ENCODE measurements at regions not wholly inside any gene's neighbourhood (a gene's known extent, or its start where the extent isn't known, plus 50 kb on each side); places are given as distances from the start of the nearest gene placed in this dataset.
"Not testable (repeated sequence)": the region's sequence is repeated elsewhere in the genome, so short reads cannot be mapped to it uniquely, and the experiment has no call there.

DNA sequence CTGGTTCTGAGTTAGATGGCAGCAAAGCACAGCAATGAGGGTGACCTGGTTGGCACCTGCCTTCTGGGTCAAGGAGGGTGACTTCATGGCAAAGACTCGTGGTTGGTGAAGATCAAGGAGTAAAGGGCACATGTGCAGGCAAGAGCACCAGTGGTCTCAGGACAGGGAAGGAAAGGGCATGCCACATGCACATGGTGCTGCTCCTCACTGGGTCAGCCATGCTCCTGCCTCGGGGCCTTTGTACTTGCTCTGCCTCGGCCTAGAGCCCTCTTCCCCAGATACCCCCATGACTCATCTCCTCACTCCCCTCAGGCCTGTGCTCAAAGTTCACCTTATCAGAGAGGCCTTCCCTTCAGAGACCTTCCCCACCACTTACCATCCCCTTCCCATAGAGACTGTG lies 106.7 kb upstream of the KDM7A start:
- DNase-seq = no peak

- no peak for DNase-seq
These were observed 105.2 kb upstream of the KDM7A start for GRCh38 chr7:140281960-140282359.

GRCh38 chr7:140281255-140281654 lies 104.5 kb upstream of the KDM7A start:
- no peak for DNase-seq

DNA sequence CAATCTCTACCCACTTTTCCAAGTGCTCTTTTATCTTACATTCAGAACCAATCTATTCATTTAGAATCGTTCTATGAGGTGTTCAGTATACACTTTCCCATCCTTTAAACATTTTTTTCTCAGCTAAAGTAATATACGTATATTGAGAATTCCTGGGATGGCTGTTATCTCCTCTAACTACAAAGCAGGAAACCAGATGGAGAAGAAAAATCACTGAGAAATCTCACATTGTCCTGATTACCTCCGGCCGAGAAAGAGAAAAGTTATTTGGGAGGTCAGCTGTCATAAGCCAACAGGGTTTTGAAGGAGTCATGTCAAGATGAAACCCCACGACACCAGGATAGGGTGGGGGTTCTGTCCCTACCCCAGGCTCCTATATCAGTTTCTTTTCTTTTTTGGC lies 99.2 kb upstream of the KDM7A start:
- peak; percentile 9 for DNase-seq

DNA sequence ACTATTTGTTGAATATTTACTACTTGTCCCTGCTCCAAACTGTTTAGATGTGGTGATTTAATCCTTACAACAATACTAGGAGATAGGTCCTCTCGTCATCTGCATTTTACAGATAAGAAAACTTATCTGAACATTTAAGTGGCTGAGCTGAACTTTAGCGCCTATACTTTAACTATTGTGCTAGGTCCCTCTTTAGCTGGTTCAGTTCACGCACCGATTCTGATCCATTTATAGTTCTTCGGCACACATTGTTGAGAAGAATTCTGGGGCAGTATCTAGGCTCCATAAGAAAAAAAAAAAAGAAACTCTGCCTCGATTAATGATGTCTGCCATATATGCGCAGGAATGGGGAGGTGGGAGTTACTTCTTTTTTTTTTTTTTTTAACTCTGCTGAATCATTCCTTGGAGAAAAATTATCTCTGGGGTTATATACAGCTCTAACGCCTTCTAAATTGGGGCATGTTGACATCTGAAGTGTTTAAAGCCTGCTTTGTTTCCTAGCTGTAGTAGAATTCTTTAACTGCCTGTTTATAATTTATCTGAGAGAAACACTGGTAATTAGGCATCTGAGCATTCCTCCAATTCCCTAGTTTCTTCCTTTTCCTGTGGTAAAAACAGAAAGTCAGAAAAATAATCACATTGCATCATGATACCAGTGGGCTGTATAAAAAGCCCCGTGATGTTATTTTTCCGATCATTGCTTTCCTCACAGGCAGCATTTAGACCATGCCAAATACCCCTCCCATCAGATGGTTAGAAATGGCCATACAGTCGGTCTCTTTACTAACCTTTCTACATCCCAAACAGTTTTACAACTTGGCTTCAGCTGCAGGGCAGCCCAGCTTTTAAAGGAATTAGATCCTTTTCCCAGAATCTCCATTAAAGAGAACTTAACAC lies 98.5 kb upstream of the KDM7A start:
- peak; percentile 67 for DNase-seq

DNA sequence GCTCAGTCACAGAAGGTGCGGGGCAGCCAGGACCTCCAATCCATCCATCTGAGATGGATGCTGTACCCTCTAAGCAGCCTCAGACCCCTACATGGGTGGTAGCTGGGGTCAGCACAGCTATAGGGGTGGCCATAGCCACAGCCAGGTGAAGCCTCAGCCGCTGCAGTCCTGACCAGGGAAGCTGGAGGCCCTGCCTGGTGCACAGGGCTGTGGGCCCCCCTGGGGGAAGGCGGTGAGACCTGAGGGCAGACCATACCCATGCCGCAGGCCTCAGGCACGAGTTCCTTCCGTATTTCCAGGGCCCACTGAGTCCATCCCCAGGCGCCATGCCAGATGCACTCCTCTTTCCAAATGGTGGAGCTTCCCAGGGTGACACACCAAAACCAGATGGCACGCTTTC lies 96.6 kb upstream of the KDM7A start:
- DNase-seq = no peak

DNA sequence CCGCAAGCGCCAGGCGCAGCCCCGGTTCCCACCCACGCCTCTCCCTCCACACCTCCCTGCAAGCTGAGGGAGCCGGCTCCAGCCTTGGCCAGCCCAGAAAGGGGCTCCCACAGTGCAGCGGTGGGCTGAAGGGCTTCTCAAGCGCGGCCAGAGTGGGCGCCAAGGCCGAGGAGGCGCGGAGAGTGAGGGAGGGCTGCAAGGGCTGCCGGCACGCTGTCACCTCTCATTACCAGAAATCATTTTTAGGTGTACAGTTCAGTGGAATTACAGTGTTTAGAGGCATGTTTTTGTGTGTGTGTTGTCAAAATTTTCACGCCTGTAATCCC lies 94.8 kb upstream of the KDM7A start:
- DNase-seq = not testable (repeated sequence)

DNA sequence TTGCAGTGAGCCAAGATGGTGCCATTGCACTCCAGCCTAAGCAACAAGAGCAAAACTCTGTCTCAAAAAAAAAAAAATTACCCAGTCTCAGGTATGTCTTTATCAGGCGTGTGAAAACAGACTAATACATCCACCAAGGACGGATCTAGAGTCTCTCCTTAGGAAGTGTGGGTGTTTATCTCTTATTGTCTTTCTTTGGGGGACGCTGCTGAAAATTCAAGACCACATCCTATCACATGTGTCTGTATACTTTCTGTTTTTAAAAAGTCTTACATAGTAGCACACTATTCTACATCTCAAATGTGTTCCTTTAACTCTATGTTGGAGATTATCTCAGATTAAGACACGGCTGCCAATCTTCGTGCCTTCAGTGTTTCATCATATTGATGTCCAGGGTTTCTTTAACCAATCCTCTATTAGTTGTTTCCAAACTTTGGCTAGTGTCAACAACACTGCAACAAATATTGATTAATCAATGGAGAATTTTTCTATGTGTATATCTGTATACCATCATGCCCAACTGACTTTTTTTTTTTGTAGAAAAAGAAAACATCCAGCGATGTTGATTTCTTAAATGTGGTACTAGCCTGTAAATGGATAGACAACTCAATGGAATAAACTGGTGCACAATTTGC lies 92.3 kb upstream of the KDM7A start:
- DNase-seq = no peak

DNA sequence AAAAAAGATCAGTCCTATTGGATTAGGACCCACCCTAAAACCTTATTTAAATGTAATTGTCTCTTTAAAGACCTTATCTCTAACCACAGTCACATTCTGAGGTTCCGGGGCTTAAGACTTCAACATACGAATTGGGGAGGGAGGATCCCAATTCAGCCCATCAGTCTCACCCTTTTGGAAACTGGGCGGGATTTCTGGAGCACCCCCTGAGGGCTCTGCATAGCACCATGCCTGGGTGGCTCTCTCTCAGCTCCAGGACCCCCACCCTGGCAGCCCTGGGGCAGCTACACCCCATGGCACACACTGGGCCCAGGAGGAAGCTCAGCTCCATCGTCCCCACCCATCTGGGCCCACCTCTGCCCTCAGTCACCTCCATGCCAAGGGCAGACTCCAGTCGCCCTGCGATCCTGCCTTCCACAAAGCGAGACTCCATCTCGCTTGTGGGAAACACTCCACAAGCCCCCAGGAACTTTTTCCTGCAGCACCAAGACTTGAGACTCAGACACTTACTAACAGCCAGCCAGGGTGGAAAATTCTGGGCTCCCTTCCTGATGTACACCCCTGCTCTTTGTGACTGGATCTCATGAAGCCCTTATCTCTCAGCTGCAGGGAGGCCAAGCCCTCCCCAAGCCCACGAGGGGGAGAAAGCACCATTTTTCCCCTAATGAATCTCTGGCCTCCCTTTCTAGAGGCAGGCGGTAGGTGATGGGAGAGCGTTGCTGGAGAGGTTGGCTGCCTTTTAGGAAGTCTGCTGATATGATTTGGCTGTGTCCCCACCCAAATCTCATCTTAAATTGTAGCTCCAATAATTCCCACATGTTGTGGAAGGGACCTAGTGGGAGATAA lies 90.8 kb upstream of the KDM7A start:
- DNase-seq = no peak

GRCh38 chr7:140263277-140263676 lies 86.5 kb upstream of the KDM7A start:
- DNase-seq = no peak

DNA sequence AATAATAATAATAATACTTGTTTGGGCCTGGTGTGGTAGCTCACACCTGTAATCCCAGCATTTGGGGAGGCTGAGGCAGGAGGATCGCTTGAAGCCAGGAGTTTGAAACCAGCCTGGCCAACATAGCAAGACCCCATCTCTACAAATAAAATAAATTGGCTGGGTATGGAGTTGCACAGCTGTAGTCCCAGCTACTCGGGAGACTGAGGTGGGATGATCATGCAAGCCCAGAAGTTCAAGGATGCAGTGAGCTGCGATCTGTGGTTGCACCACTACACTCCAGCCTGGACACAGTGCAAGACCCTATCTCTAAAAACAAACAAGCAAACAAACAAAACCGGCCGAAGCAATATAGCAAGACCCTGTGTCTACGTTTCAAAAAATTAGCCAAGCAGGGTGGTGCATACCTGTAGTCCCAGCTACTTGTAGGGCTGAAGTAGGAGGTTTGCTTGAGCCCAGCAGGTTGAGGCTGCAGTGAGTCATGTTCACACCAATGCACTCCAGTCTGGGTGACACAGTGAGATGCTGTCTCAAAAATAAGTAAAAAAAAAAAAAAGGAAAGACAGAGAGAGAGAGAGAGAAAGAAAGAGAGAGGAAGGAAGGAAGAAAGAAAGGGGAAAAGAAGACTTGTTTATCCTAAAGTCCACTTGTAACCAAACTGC lies 85.6 kb upstream of the KDM7A start:
- no peak for DNase-seq

DNA sequence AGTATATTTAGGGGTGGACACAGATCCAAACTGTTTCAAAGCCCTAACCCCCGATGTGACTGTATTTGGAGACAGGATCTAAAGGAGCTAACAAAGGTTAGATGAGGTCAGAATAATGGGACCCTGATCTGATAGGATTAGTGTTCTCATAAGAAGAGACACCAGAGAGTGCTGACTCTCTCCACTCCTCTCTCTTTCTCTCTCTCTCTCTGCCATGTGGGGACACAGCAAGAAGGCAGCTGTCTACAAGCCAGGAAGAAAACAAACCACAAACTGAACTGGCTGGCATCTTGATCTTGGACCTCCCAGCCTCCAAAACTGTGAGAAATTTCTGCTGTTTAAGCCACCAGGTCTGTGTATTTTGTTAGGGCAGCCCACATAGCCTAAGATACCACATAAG lies 84.7 kb upstream of the KDM7A start:
- no peak for DNase-seq

DNA sequence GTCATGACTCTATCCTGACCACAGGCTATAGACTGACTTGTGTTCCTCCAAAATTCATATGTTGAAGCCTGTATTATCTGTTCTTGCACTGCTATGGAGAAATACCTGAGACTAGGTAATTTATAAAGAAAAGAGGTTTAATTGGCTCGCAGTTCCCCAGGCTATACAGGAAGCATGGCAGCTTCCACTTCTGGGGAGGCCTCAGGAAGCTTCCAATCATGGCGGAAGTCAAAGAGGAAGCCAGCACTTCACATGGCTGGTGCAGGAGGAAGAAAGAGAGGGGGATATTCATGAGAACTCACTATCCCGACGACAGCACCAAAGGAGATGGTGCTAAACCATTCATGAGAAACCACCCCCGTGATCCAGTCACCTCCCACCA lies 84.3 kb upstream of the KDM7A start:
- DNase-seq = no peak

DNA sequence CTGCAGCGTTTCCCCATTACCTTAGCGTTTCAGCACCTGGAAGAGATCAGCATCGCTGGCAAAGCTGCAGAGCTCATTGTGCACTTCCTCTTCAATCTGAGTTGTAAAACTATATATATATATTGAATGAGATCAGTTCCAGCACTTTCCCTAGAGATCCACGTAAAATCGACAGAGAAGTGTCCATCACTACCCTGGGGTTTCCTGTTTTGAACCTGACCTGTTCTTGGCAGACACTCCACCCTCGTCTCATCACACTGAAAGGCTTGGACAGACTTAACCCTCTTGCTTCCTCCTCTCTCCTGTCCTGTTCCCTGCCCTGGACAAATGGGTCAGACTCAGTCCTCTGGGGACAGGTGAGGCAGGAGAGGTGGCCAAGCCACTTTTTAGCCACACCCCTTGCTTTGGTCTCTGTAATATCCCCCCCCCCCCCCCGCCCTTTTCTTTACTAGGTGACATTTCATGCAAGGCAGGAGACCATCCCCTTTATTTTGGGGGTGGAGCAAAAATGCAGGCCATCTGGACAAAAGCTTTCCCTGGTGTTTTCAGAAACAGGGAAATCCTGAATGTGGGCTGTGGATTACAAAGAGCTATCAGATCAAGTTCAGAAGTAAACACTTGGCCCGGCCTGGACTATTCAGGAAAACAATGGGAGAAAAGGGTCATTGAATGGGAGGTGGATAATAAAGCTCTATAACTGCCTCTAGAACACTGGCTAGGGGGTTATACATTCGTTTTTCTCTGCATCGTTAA lies 83.7 kb upstream of the KDM7A start:
- DNase-seq = peak; percentile 8

GRCh38 chr7:140257278-140257677 lies 80.5 kb upstream of the KDM7A start:
- DNase-seq = not testable (repeated sequence)

DNA sequence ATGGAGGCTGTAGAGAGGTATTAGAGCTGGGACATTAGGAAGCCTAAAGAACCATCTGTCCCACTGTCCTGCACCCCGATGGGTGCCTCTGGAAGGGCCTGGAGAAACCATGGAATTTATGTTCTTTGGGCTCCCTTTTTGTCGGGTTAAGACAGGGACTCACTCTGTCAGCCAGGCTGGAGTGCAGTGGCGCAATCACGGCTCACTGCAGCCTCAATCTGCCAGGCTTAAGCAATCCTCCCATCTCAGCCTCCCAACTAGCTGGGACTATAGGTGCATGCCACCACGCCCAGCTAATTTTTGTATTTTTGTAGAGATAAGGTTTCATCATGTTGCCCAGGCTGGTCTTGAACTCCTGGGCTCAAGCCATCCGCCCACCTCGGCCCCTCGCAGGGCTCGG lies 78.2 kb upstream of the KDM7A start:
- DNase-seq = not testable (repeated sequence)

- no peak for DNase-seq
These were observed 72.4 kb upstream of the KDM7A start for GRCh38 chr7:140249036-140249806.

- no peak for DNase-seq
These were observed 70.8 kb upstream of the KDM7A start for GRCh38 chr7:140247559-140247958.

- DNase-seq = no peak
These were observed 68.9 kb upstream of the KDM7A start for GRCh38 chr7:140245611-140246105.

DNA sequence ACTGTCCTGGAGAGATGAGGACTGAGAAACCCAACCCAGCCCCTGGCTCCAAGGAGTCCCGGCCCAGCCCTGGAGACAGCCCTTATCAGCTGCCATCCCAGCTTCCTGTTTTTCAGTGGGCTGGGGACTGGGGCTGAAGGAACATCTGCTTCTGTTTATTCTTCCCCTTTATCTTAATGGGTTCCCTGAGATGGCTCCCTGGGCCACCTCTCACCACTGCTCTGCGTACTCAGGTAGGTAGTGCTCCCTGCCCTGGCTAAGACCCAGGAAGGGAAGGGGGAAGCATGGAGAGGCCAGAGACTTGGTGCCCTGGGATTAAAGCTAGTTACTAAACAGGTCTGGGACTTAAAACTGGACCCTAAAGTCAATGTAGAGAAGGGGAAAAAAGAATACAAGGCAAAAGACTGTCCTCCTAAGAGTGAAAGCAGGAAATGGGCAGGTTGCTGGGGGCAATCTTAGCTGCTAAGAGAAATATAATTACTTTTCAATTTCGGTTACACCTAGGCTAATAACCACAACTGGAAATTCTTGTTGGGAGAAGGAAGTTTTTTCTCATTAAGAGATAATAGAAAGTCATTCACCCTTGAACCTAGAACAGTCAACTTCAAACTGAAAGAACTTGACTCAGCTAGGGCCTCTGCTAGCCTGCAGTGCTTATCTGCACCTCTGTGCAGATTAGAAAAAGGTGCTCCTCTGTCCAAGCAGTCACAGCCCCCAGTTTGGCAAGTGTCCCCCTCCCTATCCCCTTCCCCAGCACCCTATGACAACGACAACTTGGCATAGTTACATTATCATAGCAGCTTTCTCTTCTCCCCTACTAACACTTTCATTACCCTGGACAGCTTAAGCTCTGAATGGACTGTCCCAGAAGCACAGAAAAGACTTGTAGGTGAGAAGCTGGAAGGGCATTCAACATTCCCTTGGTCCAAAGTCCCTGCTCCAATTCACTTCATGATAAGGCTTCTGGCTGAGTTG lies 65.6 kb upstream of the KDM7A start:
- DNase-seq = no peak

Measured in hindlimb muscle (tissue), 1 donor.